ENCODE measurements at regions not wholly inside any gene's neighbourhood (a gene's known extent, or its start where the extent isn't known, plus 50 kb on each side); places are given as distances from the start of the nearest gene placed in this dataset.
"Not testable (repeated sequence)": the region's sequence is repeated elsewhere in the genome, so short reads cannot be mapped to it uniquely, and the experiment has no call there.

DNA sequence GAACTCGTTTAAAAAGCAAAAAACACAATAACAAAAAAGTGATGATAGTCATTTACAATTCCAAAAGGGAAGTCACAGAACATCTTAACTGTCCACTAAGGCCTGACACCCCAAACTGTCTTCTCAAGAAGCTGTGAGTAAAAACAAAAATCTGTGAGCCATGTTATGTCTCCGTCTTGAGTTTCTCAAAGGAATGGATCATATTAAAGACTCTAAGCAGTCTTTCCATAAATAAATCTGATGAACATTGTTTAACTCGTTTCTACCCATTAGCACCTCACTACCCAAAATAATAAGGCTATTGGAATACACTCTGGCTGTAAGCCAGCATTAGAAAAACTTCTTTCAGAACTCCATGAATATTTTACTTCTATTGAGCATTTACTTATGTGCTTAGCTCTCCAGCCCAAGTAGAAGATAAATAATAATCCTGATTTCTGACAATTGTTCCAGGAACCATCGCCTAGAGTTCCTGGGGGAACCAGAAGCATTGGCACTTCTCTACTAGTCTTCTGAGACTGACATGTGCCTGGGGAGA, 396.0 kb downstream of the STK39 start:
- no peak overlapping the region for H3K4me3 ChIP-seq (replicated peaks in 1 of 2; ENCODE audit: low read depth in 2 of 2, low read length in 2 of 2)
- TF ChIP-seq, protein P1, sequence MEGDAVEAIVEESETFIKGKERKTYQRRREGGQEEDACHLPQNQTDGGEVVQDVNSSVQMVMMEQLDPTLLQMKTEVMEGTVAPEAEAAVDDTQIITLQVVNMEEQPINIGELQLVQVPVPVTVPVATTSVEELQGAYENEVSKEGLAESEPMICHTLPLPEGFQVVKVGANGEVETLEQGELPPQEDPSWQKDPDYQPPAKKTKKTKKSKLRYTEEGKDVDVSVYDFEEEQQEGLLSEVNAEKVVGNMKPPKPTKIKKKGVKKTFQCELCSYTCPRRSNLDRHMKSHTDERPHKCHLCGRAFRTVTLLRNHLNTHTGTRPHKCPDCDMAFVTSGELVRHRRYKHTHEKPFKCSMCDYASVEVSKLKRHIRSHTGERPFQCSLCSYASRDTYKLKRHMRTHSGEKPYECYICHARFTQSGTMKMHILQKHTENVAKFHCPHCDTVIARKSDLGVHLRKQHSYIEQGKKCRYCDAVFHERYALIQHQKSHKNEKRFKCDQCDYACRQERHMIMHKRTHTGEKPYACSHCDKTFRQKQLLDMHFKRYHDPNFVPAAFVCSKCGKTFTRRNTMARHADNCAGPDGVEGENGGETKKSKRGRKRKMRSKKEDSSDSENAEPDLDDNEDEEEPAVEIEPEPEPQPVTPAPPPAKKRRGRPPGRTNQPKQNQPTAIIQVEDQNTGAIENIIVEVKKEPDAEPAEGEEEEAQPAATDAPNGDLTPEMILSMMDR (IDR thresholded peaks at IDR 0.05; ENCODE audit: low read depth, low read length), result no peak
- DNase-seq (ENCODE audit: low read depth in 2 of 2), result no peak

DNA sequence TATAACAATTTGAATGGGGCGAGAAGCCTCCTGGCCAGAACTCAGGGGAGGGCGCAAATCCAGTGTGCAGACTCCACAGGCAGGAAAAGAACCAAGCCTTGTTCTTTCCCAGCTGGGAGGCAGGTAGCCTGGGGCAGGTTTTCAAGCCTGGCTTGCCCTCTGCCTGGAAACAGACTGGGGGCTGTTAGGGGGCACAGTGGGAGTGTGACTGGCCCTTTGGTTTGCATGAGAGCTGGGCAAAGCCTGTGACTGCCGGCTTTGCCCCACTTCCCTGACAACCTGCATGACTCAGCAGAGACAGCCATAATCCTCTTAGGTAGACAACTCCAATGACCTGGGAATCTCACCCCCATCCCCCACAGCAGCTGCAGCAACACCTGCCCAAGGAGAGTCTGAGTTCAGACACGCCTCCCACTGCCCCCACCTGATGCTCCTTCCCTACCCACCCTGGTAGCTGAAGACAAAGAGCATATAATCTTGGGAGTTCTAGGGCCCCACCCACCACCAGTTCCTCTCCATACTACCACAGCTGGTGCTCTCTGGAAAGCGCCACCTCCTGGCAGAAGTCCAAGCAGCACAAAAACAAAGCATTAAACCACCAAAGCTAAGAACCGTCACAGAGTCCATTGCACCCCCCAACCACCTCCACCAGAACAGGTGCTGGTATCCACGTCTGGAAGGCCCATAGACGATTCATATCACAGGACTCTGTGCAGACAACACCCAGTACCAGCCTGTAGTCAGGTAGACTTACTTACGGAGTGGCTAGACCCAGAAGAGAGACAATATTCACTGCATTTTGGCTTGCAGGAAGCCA, 402.5 kb downstream of the STK39 start:
- TF ChIP-seq, protein P1 (IDR thresholded peaks at IDR 0.05; ENCODE audit: low read depth, low read length), result no peak
- no peak for DNase-seq (ENCODE audit: low read depth in 2 of 2)
- H3K4me3 ChIP-seq (replicated peaks in 1 of 2; ENCODE audit: low read depth in 2 of 2, low read length in 2 of 2), result no peak overlapping the region

DNA sequence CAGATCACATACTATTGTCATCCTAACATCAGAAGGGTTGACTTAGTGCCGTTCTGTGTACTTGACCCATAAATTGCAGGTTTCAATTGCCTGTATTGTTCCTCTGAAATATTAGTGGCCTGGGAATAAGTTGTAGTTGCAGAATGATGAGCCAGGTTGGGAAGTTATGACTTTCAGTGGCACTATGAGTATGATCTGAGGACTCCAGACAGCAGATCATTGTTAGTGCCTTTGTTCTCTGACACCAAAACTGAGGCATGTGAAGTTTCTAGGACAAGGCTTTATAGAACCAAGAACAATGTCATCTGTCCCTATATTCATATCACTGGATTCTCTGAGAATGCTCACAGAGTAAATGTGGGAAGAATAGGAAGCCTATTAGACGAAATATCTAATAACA, 403.7 kb downstream of the STK39 start:
- DNase-seq (ENCODE audit: low read depth in 2 of 2), result no peak
- TF ChIP-seq, protein P1 (IDR thresholded peaks at IDR 0.05; ENCODE audit: low read depth, low read length), result no peak

GRCh38 chr2:167843217-167843616, 404.2 kb downstream of the STK39 start:
- DNase-seq (ENCODE audit: low read depth in 2 of 2), result no peak
- no peak overlapping the region for H3K4me3 ChIP-seq (replicated peaks in 1 of 2; ENCODE audit: low read depth in 2 of 2, low read length in 2 of 2)
- TF ChIP-seq, protein P1 (IDR thresholded peaks at IDR 0.05; ENCODE audit: low read depth, low read length), result no peak

More for the DNA sequence above, 403.7 kb downstream of the STK39 start:
- no peak overlapping the region for H3K4me3 ChIP-seq (replicated peaks in 1 of 2; ENCODE audit: low read depth in 2 of 2, low read length in 2 of 2)

- DNase-seq (ENCODE audit: low read depth in 2 of 2), result no peak
- H3K4me3 ChIP-seq (replicated peaks in 1 of 2; ENCODE audit: low read depth in 2 of 2, low read length in 2 of 2), result no peak overlapping the region
- TF ChIP-seq, protein P1 (IDR thresholded peaks at IDR 0.05; ENCODE audit: low read depth, low read length), result no peak
Observed at GRCh38 chr2:167842047-167842446, 405.3 kb downstream of the STK39 start.

- not testable (repeated sequence) for DNase-seq (ENCODE audit: low read depth in 2 of 2); H3K4me3 ChIP-seq (replicated peaks in 1 of 2; ENCODE audit: low read depth in 2 of 2, low read length in 2 of 2)
Observed at GRCh38 chr2:167835290-167835689, 412.1 kb downstream of the STK39 start.

DNA sequence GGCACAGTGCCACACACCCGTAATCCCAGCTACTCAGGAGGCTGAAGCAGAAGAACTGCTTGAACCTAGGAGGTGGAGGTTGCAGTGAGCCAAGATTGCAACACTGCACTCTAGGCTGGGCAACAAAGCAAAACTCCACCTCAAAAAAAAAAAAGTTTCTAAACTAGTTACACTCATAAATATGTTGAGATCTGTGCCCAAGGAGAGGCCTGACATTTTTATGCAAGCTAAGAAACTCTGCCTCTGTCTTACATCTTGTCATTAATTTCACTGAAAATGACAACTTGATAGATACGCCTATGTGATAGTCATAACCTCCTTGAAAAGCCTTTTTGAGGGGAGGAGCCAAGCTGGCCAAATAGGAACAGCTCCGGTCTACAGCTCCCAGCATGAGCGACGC, 412.7 kb downstream of the STK39 start:
- TF ChIP-seq, protein P1 (IDR thresholded peaks at IDR 0.05; ENCODE audit: low read depth, low read length), result no peak
- no peak for DNase-seq (ENCODE audit: low read depth in 2 of 2)
- H3K4me3 ChIP-seq (replicated peaks in 1 of 2; ENCODE audit: low read depth in 2 of 2, low read length in 2 of 2), result no peak overlapping the region
